ENCODE measurements at regions not wholly inside any gene's neighbourhood (a gene's known extent, or its start where the extent isn't known, plus 50 kb on each side); places are given as distances from the start of the nearest gene placed in this dataset.

- Histone ChIP-seq H4K91ac (replicated peaks; ENCODE audit: insufficient read length, low read length) (no peak overlapping the region), H2BK20ac (ENCODE audit: low read length) (no peak overlapping the region), H3K79me1 (ENCODE audit: low read depth, low read length) (no peaks in the 10 kb centered on the region), H2AK5ac (ENCODE audit: low read depth, low read length) (no peak overlapping the region), H4K8ac (ENCODE audit: extremely low read depth, insufficient read depth, low read length) (no peak overlapping the region), H3K14ac (ENCODE audit: insufficient read length) (no peak overlapping the region), H2AFZ (ENCODE audit: low read length) (no peak overlapping the region), H3K9ac (replicated peaks in 1 of 4; ENCODE audit: extremely low read depth in 1 of 4, low read depth in 3 of 4, low read length in 3 of 4) (no peak overlapping the region), H3K79me2 (ENCODE audit: control insufficient read depth in 1 of 2, insufficient read depth in 2 of 2, low read length in 2 of 2) (no peaks in the 10 kb centered on the region), H3K4me1 (replicated peaks in 1 of 4; ENCODE audit: control insufficient read depth in 3 of 4, insufficient read depth in 4 of 4, low read length in 3 of 4) (no peaks in the 10 kb centered on the region), H2BK5ac (ENCODE audit: low read depth, low read length) (no peak overlapping the region), H4K20me1 (replicated peaks in 1 of 2; ENCODE audit: control insufficient read depth in 1 of 2, insufficient read depth in 2 of 2, low read length in 2 of 2) (no peaks in the 10 kb centered on the region), H3K56ac (replicated peaks; ENCODE audit: insufficient read length, low read depth, low read length) (no peak overlapping the region), H3K9me3 (ENCODE audit: insufficient read depth in 2 of 2, low read depth in 1 of 2, low read length in 1 of 2) (no peaks in the 10 kb centered on the region), H3K23ac (ENCODE audit: insufficient read length) (no peak overlapping the region), H3K4me2 (ENCODE audit: insufficient read depth in 1 of 2, low read depth in 2 of 2, low read length in 2 of 2) (no peak overlapping the region), H3K23me2 (ENCODE audit: low read depth, low read length) (no peaks in the 10 kb centered on the region), H3K36me3 (ENCODE audit: control insufficient read depth in 2 of 4, insufficient read depth in 4 of 4, low read length in 3 of 4) (no peaks in the 10 kb centered on the region), H4K5ac (ENCODE audit: insufficient read length, low read depth, low read length) (no peak overlapping the region), H3K27me3 (replicated peaks in 1 of 4; ENCODE audit: control insufficient read depth in 3 of 4, extremely low read depth in 1 of 4, insufficient read depth in 3 of 4, low read length in 3 of 4) (no peaks in the 10 kb centered on the region), H2BK15ac (ENCODE audit: low read length) (no peak overlapping the region), H3K4me3 (ENCODE audit: extremely low read depth in 1 of 4, insufficient read depth in 2 of 4, low read depth in 3 of 4, low read length in 4 of 4) (no peak overlapping the region), H3K27ac (ENCODE audit: low read depth, low read length) (no peak overlapping the region), H2BK12ac (ENCODE audit: low read depth, low read length) (no peak overlapping the region), H3K4ac (replicated peaks; ENCODE audit: insufficient read length, low read depth, low read length) (no peak overlapping the region), H3K18ac (ENCODE audit: extremely low read depth, low read length) (no peak overlapping the region), H2BK120ac (replicated peaks; ENCODE audit: low read depth, low read length) (no peak overlapping the region)
- 81% methylated on average over 6 of the region's 6 CpGs; no CpG with 5 or more reads in 1 of the 2 experiments for WGBS, 2 experiments (ENCODE audit: extremely low coverage in 1 of 2, insufficient coverage in 1 of 2, insufficient read length in 1 of 2, insufficient replicate concordance in 2 of 2, low coverage in 1 of 2, low lambda C conversion rate in 2 of 2, missing lambda C conversion rate in 1 of 2)
- FAIRE-seq (no peak), DNase-seq (ENCODE audit: low read depth in 1 of 2, low spot score in 2 of 2) (no peak)
- ChIA-PET CTCF (ENCODE audit: partially characterized antibody) (interaction anchor here (0.6 to 1.1 kb wide), 3 partner anchors 8 to 123 kb away, joined by 3 read pairs; no protein-coding TSS in a partner anchor), POLR2A (ENCODE audit: partially characterized antibody) (no interaction called here)
- TF ChIP-seq CHD2 (IDR thresholded peaks at IDR 0.05; ENCODE audit: low read length) (no peak), HDAC6 (IDR thresholded peaks at IDR 0.05; ENCODE audit: low read depth, low read length) (no peak), E2F6 (IDR thresholded peaks at IDR 0.05) (no peak), ATF2 (IDR thresholded peaks at IDR 0.05; ENCODE audit: low read length) (no peak), KDM4A (IDR thresholded peaks at IDR 0.05; ENCODE audit: low read depth, low read length, severe bottlenecking) (no peak)
Observed at GRCh38 chr7:124412531-124412930, 353.1 kb downstream of the GPR37 start.
